Hematopoietic multipotent progenitor cell treated with erythropoietin and hydrocortisone succinate and interleukin-3 and kit ligand, for 17 days (in vitro differentiated cells): ENCODE measurements at regions not wholly inside any gene's neighbourhood (a gene's known extent, or its start where the extent isn't known, plus 50 kb on each side); places are given as distances from the start of the nearest gene placed in this dataset.

Source experiments
- DNase-seq: peaks from one replicate; pipeline ENCODE4 v3.0.0-alpha.2; 2015; ENCODE audit warnings: low spot score

- DNase-seq: no peak
These were observed 100.0 kb upstream of the ZFHX3 start for GRCh38 chr16:73147958-73148357.

GRCh38 chr16:73145166-73145880 is 97.4 kb upstream of the ZFHX3 start:
- no peak for DNase-seq

GRCh38 chr16:73143576-73144422 is 95.9 kb upstream of the ZFHX3 start:
- DNase-seq: no peak

- no peak for DNase-seq
These were observed 95.1 kb upstream of the ZFHX3 start for GRCh38 chr16:73143002-73143401.

GRCh38 chr16:73142053-73142854 is 94.3 kb upstream of the ZFHX3 start:
- DNase-seq: no peak

- DNase-seq: no peak
These were observed 93.0 kb upstream of the ZFHX3 start for GRCh38 chr16:73140929-73141328.

- DNase-seq: no peak
These were observed 83.4 kb upstream of the ZFHX3 start for GRCh38 chr16:73131156-73131862.

- DNase-seq: no peak
These were observed 81.5 kb upstream of the ZFHX3 start for GRCh38 chr16:73129455-73129854.

- no peak for DNase-seq
These were observed 78.6 kb upstream of the ZFHX3 start for GRCh38 chr16:73126525-73126853.

- no peak for DNase-seq
These were observed 78.1 kb upstream of the ZFHX3 start for GRCh38 chr16:73125850-73126524.

GRCh38 chr16:73124665-73125375 is 76.9 kb upstream of the ZFHX3 start:
- no peak for DNase-seq

- DNase-seq: no peak
These were observed 76.2 kb upstream of the ZFHX3 start for GRCh38 chr16:73124097-73124652.

- DNase-seq: no peak
These were observed 74.9 kb upstream of the ZFHX3 start for GRCh38 chr16:73122604-73123391.

GRCh38 chr16:73116576-73116975 is 68.6 kb upstream of the ZFHX3 start:
- DNase-seq: no peak

GRCh38 chr16:73113336-73113735 is 65.4 kb upstream of the ZFHX3 start:
- no peak for DNase-seq

GRCh38 chr16:73108195-73108963 is 60.5 kb upstream of the ZFHX3 start:
- DNase-seq: no peak

GRCh38 chr16:73107371-73107770 is 59.4 kb upstream of the ZFHX3 start:
- DNase-seq: no peak

- DNase-seq: no peak
These were observed 58.6 kb upstream of the ZFHX3 start for GRCh38 chr16:73106329-73107034.
